ENCODE measurements at regions not wholly inside any gene's neighbourhood (a gene's known extent, or its start where the extent isn't known, plus 50 kb on each side); places are given as distances from the start of the nearest gene placed in this dataset.

- Histone ChIP-seq H3K4me1 (peaks cover 0 to 7% (median 0%) of the 10 kb centered on the region in 3 donors), H3K27me3 (no peaks in the 10 kb centered on the region), H3K4me3 (no peak overlapping the region), H3K27ac (no peak overlapping the region), H3K9me3 (no peaks in the 10 kb centered on the region), H3K36me3 (no peaks in the 10 kb centered on the region)
- 74 to 100% methylated on average over 1 to 2 of the region's 2 CpGs for WGBS, 2 donors (ENCODE audit: low coverage in 1 of 2)
- ATAC-seq: no peak
- TF ChIP-seq POLR2AphosphoS5 (IDR thresholded peaks at IDR 0.05): no peak
- TF ChIP-seq CTCF (IDR thresholded peaks at IDR 0.05): no peak
- TF ChIP-seq POLR2A (IDR thresholded peaks at IDR 0.05): no peak
- no peak for TF ChIP-seq EP300 (IDR thresholded peaks at IDR 0.05)
Measured at GRCh38 chr1:59004755-59005154, 220.9 kb upstream of the JUN start.

- no peaks in the 10 kb centered on the region for H3K36me3 ChIP-seq
- H3K27ac ChIP-seq: no peak overlapping the region
- H3K9me3 ChIP-seq: no peaks in the 10 kb centered on the region
- TF ChIP-seq POLR2AphosphoS5 (IDR thresholded peaks at IDR 0.05) (no peak), POLR2A (IDR thresholded peaks at IDR 0.05) (no peak), CTCF (IDR thresholded peaks at IDR 0.05) (no peak), EP300 (IDR thresholded peaks at IDR 0.05) (no peak)
- H3K4me3 ChIP-seq: no peak overlapping the region
- ATAC-seq: no peak
- no peaks in the 10 kb centered on the region for H3K27me3 ChIP-seq
- H3K4me1 ChIP-seq: peaks cover 0 to 7% (median 0%) of the 10 kb centered on the region in 3 donors
- 93 to 100% methylated on average over 1 of the region's 1 CpG for WGBS, 2 donors (ENCODE audit: low coverage in 1 of 2)
Measured at GRCh38 chr1:59005491-59006288, 221.8 kb upstream of the JUN start.

- no peak for TF ChIP-seq EP300 (IDR thresholded peaks at IDR 0.05)
- no peak for TF ChIP-seq CTCF (IDR thresholded peaks at IDR 0.05)
- no peak for TF ChIP-seq POLR2AphosphoS5 (IDR thresholded peaks at IDR 0.05)
- TF ChIP-seq POLR2A (IDR thresholded peaks at IDR 0.05): no peak
- ATAC-seq: no peak
- Histone ChIP-seq H3K27me3 (no peaks in the 10 kb centered on the region), H3K27ac (no peak overlapping the region), H3K36me3 (no peaks in the 10 kb centered on the region), H3K4me1 (peaks cover 0 to 7% (median 0%) of the 10 kb centered on the region in 3 donors), H3K4me3 (no peak overlapping the region), H3K9me3 (no peaks in the 10 kb centered on the region)
- 92 to 97% methylated on average over 3 of the region's 3 CpGs for WGBS, 2 donors (ENCODE audit: low coverage in 1 of 2)
Measured at GRCh38 chr1:59006289-59006658, 222.4 kb upstream of the JUN start.

GRCh38 chr1:59006932-59007331 is 223.1 kb upstream of the JUN start:
- H3K27me3 ChIP-seq: no peaks in the 10 kb centered on the region
- no peak overlapping the region for H3K4me3 ChIP-seq
- H3K9me3 ChIP-seq: no peaks in the 10 kb centered on the region
- no peaks in the 10 kb centered on the region for H3K36me3 ChIP-seq
- 93% methylated on average over 4 of the region's 6 CpGs; no CpG with 5 or more reads in 1 of the 2 donors for WGBS, 2 donors (ENCODE audit: low coverage in 1 of 2)
- no peak for ATAC-seq
- H3K27ac ChIP-seq: no peak overlapping the region
- peaks cover 0 to 7% (median 0%) of the 10 kb centered on the region in 3 donors for H3K4me1 ChIP-seq
- TF ChIP-seq POLR2A (IDR thresholded peaks at IDR 0.05): no peak
- no peak for TF ChIP-seq CTCF (IDR thresholded peaks at IDR 0.05)
- no peak for TF ChIP-seq POLR2AphosphoS5 (IDR thresholded peaks at IDR 0.05)

GRCh38 chr1:59007429-59007819 is 223.6 kb upstream of the JUN start:
- Histone ChIP-seq H3K9me3 (no peaks in the 10 kb centered on the region), H3K27ac (no peak overlapping the region)

More at GRCh38 chr1:59007429-59007819, 223.6 kb upstream of the JUN start:
- Histone ChIP-seq H3K4me1 (peaks cover 0 to 9% (median 0%) of the 10 kb centered on the region in 3 donors), H3K4me3 (no peak overlapping the region), H3K36me3 (no peaks in the 10 kb centered on the region), H3K27me3 (no peaks in the 10 kb centered on the region)
- TF ChIP-seq POLR2AphosphoS5 (IDR thresholded peaks at IDR 0.05): no peak
- TF ChIP-seq POLR2A (IDR thresholded peaks at IDR 0.05): no peak
- no peak for TF ChIP-seq EP300 (IDR thresholded peaks at IDR 0.05)
- no peak for TF ChIP-seq CTCF (IDR thresholded peaks at IDR 0.05)
- 83 to 90% methylated on average over 3 of the region's 3 CpGs for WGBS, 2 donors (ENCODE audit: low coverage in 1 of 2)
- no peak for ATAC-seq
